Stimulated activated naive CD4-positive, alpha-beta T cell (primary cell): ENCODE measurements at regions not wholly inside any gene's neighbourhood (a gene's known extent, or its start where the extent isn't known, plus 50 kb on each side); places are given as distances from the start of the nearest gene placed in this dataset.

Experiments
- DNase-seq, 6 experiments: peaks; one replicate each; lab custom pipeline; 2025; lab: John Stamatoyannopoulos, UW

- peak; percentile 3 to 41 (median 10) for DNase-seq
Observed at GRCh38 chr21:27700974-27701614, 734.2 kb upstream of the ADAMTS5 start.

GRCh38 chr21:27695246-27695645 is 728.4 kb upstream of the ADAMTS5 start:
- no peak for DNase-seq

GRCh38 chr21:27694667-27695066 is 727.8 kb upstream of the ADAMTS5 start:
- no peak for DNase-seq

- no peak for DNase-seq
Observed at GRCh38 chr21:27693376-27693775, 726.5 kb upstream of the ADAMTS5 start.

- no peak for DNase-seq
Observed at GRCh38 chr21:27691516-27691915, 724.6 kb upstream of the ADAMTS5 start.

- no peak for DNase-seq
Observed at GRCh38 chr21:27691006-27691405, 724.1 kb upstream of the ADAMTS5 start.

GRCh38 chr21:27690426-27690825 is 723.5 kb upstream of the ADAMTS5 start:
- DNase-seq, result no peak

- DNase-seq, result no peak
Observed at GRCh38 chr21:27688773-27689172, 721.9 kb upstream of the ADAMTS5 start.

- no peak for DNase-seq
Observed at GRCh38 chr21:27683292-27683691, 716.4 kb upstream of the ADAMTS5 start.

GRCh38 chr21:27681841-27682240 is 715.0 kb upstream of the ADAMTS5 start:
- no peak for DNase-seq

GRCh38 chr21:27681038-27681437 is 714.1 kb upstream of the ADAMTS5 start:
- no peak for DNase-seq

- no peak for DNase-seq
Observed at GRCh38 chr21:27680181-27680580, 713.3 kb upstream of the ADAMTS5 start.

GRCh38 chr21:27678511-27678910 is 711.6 kb upstream of the ADAMTS5 start:
- DNase-seq, result no peak

- DNase-seq, result no peak
Observed at GRCh38 chr21:27677546-27677945, 710.7 kb upstream of the ADAMTS5 start.

- DNase-seq, result no peak
Observed at GRCh38 chr21:27675306-27675705, 708.4 kb upstream of the ADAMTS5 start.

- DNase-seq, result no peak
Observed at GRCh38 chr21:27674041-27674615, 707.2 kb upstream of the ADAMTS5 start.

- no peak for DNase-seq
Observed at GRCh38 chr21:27673581-27673980, 706.7 kb upstream of the ADAMTS5 start.

- DNase-seq, result no peak
Observed at GRCh38 chr21:27671207-27671606, 704.3 kb upstream of the ADAMTS5 start.

- DNase-seq, result no peak
Observed at GRCh38 chr21:27653481-27653880, 686.6 kb upstream of the ADAMTS5 start.

GRCh38 chr21:27649762-27650161 is 682.9 kb upstream of the ADAMTS5 start:
- DNase-seq, result no peak

- DNase-seq, result no peak
Observed at GRCh38 chr21:27649323-27649722, 682.4 kb upstream of the ADAMTS5 start.

GRCh38 chr21:27648560-27648959 is 681.7 kb upstream of the ADAMTS5 start:
- no peak for DNase-seq

GRCh38 chr21:27647921-27648320 is 681.0 kb upstream of the ADAMTS5 start:
- DNase-seq, result no peak

GRCh38 chr21:27647401-27647800 is 680.5 kb upstream of the ADAMTS5 start:
- DNase-seq, result no peak
